AG10803 (cell line): ENCODE measurements at regions not wholly inside any gene's neighbourhood (a gene's known extent, or its start where the extent isn't known, plus 50 kb on each side); places are given as distances from the start of the nearest gene placed in this dataset.

Experiments
- DNase-seq: peaks from one replicate; pipeline ENCODE4 v3.0.0; 2010; ENCODE audit warnings: low read depth
- H3K4me3 ChIP-seq: 2 replicates; pipeline ENCODE4 v1.5.1; 2011; ENCODE audit warnings: mild to moderate bottlenecking, low read length, control low read depth
- TF ChIP-seq, protein P1 (sequence below): conservative IDR thresholded peaks from 2 replicates; pipeline ENCODE4 v1.5.1; 2011; ENCODE audit warnings: mild to moderate bottlenecking, low read length, control low read depth, inconsistent platforms

GRCh38 chr5:114050087-114050486 is 311.8 kb upstream of the KCNN2 start:
- TF ChIP-seq, protein P1, sequence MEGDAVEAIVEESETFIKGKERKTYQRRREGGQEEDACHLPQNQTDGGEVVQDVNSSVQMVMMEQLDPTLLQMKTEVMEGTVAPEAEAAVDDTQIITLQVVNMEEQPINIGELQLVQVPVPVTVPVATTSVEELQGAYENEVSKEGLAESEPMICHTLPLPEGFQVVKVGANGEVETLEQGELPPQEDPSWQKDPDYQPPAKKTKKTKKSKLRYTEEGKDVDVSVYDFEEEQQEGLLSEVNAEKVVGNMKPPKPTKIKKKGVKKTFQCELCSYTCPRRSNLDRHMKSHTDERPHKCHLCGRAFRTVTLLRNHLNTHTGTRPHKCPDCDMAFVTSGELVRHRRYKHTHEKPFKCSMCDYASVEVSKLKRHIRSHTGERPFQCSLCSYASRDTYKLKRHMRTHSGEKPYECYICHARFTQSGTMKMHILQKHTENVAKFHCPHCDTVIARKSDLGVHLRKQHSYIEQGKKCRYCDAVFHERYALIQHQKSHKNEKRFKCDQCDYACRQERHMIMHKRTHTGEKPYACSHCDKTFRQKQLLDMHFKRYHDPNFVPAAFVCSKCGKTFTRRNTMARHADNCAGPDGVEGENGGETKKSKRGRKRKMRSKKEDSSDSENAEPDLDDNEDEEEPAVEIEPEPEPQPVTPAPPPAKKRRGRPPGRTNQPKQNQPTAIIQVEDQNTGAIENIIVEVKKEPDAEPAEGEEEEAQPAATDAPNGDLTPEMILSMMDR: no peak
- no peak for DNase-seq
- H3K4me3 ChIP-seq: no peak overlapping the region

- DNase-seq: no peak
- TF ChIP-seq, protein P1: no peak
Observed at GRCh38 chr5:114053372-114053771, 308.5 kb upstream of the KCNN2 start.

DNA sequence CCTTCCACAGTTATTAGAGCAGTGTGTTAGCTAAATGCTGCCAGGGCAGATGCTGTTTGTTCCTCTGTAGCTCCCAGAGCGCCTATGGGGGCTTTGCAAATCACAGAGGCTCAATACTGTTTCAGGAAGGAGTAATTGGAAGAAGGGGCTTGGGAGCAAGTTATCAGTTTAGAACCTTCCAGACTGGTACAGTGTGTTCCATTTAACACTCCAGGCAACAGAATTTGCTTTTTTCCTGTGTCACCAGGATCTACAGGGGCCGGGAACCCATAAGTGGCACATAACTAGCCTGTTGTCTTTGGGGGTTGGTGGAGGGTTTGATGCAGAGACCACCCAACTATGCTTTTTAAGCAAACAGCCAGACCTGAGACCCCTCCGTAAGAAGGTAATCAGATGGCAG is 307.3 kb upstream of the KCNN2 start:
- no peak overlapping the region for H3K4me3 ChIP-seq
- no peak for DNase-seq
- TF ChIP-seq, protein P1: no peak

More at GRCh38 chr5:114053372-114053771, 308.5 kb upstream of the KCNN2 start:
- H3K4me3 ChIP-seq: no peak overlapping the region

GRCh38 chr5:114055318-114056184 is 306.3 kb upstream of the KCNN2 start:
- DNase-seq: peak; percentile 3
- peak overlapping the region; percentile 32 for H3K4me3 ChIP-seq
- TF ChIP-seq, protein P1: no peak

GRCh38 chr5:114056185-114056538 is 305.7 kb upstream of the KCNN2 start:
- DNase-seq: no peak
- no peak overlapping the region for H3K4me3 ChIP-seq
- TF ChIP-seq, protein P1: no peak

GRCh38 chr5:114060866-114061265 is 301.0 kb upstream of the KCNN2 start:
- no peak for DNase-seq
- H3K4me3 ChIP-seq: no peak overlapping the region
- TF ChIP-seq, protein P1: no peak
